BJ (cell line): ENCODE measurements at regions not wholly inside any gene's neighbourhood (a gene's known extent, or its start where the extent isn't known, plus 50 kb on each side); places are given as distances from the start of the nearest gene placed in this dataset.

Experiments
- CTCF ChIA-PET: fragments of 350-600 bp; formaldehyde crosslinking; extraction: SDS; loops from one replicate; lab custom pipeline; 2021; ENCODE audit warnings: antibody characterized with exemption, inconsistent platforms; lab: Yijun Ruan, JAX
- POLR2A ChIA-PET: fragments of 300-600 bp; sonication (Branson Sonifier 250); formaldehyde crosslinking; extraction: SDS; loops from one replicate; lab custom pipeline; 2021; ENCODE audit warnings: antibody characterized with exemption; lab: Charles Lee
- DNase-seq: peaks from one replicate; pipeline ENCODE4 v3.0.0-alpha.2; 2011; ENCODE audit warnings: low read depth
- H3K27me3 ChIP-seq: 2 replicates; pipeline ENCODE4 v1.6.0; 2011; ENCODE audit warnings: low read length; ENCODE audit not compliant: control insufficient read depth, insufficient read depth
- H3K36me3 ChIP-seq: 2 replicates; pipeline ENCODE4 v1.5.1; 2011; ENCODE audit warnings: low read length; ENCODE audit not compliant: control insufficient read depth, insufficient read depth
- H3K4me3 ChIP-seq: 2 replicates; pipeline ENCODE4 v1.5.1; 2011; ENCODE audit warnings: low read depth, mild to moderate bottlenecking, control low read depth, low read length
- CTCF ChIP-seq: IDR thresholded peaks from 2 replicates; pipeline ENCODE4 v1.5.1; 2011; ENCODE audit warnings: low read depth, mild to moderate bottlenecking, control low read depth, inconsistent platforms, low read length, moderate library complexity; ENCODE audit not compliant: insufficient read depth

GRCh38 chr1:199010492-199010891, 371.7 kb downstream of the PTPRC start:
- TF ChIP-seq CTCF = no peak
- no peak for DNase-seq
- CTCF ChIA-PET = no interaction called here

GRCh38 chr1:199010933-199011332, 372.1 kb downstream of the PTPRC start:
- CTCF ChIA-PET = no interaction called here
- H3K36me3 ChIP-seq = no peaks in the 10 kb centered on the region
- POLR2A ChIA-PET = no interaction called here
- H3K4me3 ChIP-seq = no peak overlapping the region
- DNase-seq = no peak
- H3K27me3 ChIP-seq = no peaks in the 10 kb centered on the region
- no peak for TF ChIP-seq CTCF

More at GRCh38 chr1:199010492-199010891, 371.7 kb downstream of the PTPRC start:
- no peaks in the 10 kb centered on the region for H3K36me3 ChIP-seq
- POLR2A ChIA-PET = no interaction called here
- H3K27me3 ChIP-seq = no peaks in the 10 kb centered on the region
- no peak overlapping the region for H3K4me3 ChIP-seq

- Histone ChIP-seq H3K4me3 (no peak overlapping the region), H3K36me3 (no peaks in the 10 kb centered on the region), H3K27me3 (no peaks in the 10 kb centered on the region)
- ChIA-PET CTCF (no interaction called here), POLR2A (no interaction called here)
- no peak for DNase-seq
- no peak for TF ChIP-seq CTCF
These were observed 377.0 kb downstream of the PTPRC start for GRCh38 chr1:199015799-199016198.

GRCh38 chr1:199018471-199019135, 379.8 kb downstream of the PTPRC start:
- Histone ChIP-seq H3K27me3 (no peaks in the 10 kb centered on the region), H3K36me3 (no peaks in the 10 kb centered on the region), H3K4me3 (no peak overlapping the region)
- ChIA-PET POLR2A (no interaction called here), CTCF (no interaction called here)
- no peak for TF ChIP-seq CTCF
- no peak for DNase-seq

GRCh38 chr1:199020051-199020450, 381.2 kb downstream of the PTPRC start:
- CTCF ChIA-PET = no interaction called here

More at GRCh38 chr1:199020051-199020450, 381.2 kb downstream of the PTPRC start:
- POLR2A ChIA-PET = no interaction called here
- TF ChIP-seq CTCF = no peak
- no peak for DNase-seq
- Histone ChIP-seq H3K4me3 (no peak overlapping the region), H3K27me3 (no peaks in the 10 kb centered on the region), H3K36me3 (no peaks in the 10 kb centered on the region)
